ENCODE measurements at regions not wholly inside any gene's neighbourhood (a gene's known extent, or its start where the extent isn't known, plus 50 kb on each side); places are given as distances from the start of the nearest gene placed in this dataset.
"Not testable (repeated sequence)": the region's sequence is repeated elsewhere in the genome, so short reads cannot be mapped to it uniquely, and the experiment has no call there.

DNA sequence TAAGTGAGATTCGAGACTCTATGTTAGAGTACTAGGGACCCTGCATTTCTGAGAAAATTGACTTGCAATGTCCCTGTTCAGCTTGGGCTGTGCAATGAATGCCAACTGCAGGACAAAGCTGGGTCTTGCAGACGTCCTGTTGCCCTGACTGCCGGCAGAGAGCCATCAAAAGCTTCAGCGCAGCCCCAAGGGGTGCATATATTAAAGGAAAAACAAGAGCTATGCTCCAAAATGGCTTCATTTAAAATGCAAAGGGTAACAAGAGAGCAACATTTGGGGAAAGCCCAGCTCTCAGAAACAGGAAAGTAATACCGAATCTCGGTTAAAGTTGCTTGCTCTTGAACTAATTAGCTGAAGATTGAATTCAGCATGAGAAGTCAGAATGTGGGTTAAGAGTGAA is 110.9 kb upstream of the PNPT1 start:
- TF ChIP-seq, protein P1, sequence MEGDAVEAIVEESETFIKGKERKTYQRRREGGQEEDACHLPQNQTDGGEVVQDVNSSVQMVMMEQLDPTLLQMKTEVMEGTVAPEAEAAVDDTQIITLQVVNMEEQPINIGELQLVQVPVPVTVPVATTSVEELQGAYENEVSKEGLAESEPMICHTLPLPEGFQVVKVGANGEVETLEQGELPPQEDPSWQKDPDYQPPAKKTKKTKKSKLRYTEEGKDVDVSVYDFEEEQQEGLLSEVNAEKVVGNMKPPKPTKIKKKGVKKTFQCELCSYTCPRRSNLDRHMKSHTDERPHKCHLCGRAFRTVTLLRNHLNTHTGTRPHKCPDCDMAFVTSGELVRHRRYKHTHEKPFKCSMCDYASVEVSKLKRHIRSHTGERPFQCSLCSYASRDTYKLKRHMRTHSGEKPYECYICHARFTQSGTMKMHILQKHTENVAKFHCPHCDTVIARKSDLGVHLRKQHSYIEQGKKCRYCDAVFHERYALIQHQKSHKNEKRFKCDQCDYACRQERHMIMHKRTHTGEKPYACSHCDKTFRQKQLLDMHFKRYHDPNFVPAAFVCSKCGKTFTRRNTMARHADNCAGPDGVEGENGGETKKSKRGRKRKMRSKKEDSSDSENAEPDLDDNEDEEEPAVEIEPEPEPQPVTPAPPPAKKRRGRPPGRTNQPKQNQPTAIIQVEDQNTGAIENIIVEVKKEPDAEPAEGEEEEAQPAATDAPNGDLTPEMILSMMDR (IDR thresholded peaks at IDR 0.05), result no peak
- H3K9ac ChIP-seq (ENCODE audit: low read depth in 2 of 2, low read length in 2 of 2), result no peak overlapping the region
- DNase-seq, result no peak

DNA sequence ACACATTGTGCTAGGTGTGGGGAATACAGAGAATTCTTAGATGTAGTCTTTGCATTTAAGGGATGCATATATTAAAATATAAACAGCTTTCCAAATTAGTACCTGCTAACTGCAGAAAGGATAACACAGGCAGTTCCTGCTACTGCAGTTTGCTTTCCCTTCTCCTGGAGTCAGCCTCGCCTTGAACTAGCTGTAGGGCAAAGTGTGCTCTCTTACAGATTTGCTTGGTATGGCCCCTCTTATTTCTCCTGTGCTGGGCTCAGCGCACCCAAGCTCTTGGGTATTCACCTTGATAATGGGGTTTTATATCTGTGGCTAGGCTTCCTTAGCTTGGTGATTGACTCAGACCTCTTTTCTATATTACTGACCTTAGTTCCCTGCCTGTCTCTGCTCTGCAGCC is 108.4 kb upstream of the PNPT1 start:
- DNase-seq, result no peak
- Histone ChIP-seq H3K9me3 (no peaks in the 10 kb centered on the region), H3K27ac (no peak overlapping the region), H3K4me3 (no peak overlapping the region), H3K4me1 (no peaks in the 10 kb centered on the region), H3K27me3 (no peaks in the 10 kb centered on the region), H3K36me3 (no peaks in the 10 kb centered on the region), H3K9ac (ENCODE audit: low read depth in 2 of 2, low read length in 2 of 2) (no peak overlapping the region)
- TF ChIP-seq, protein P1 (IDR thresholded peaks at IDR 0.05), result no peak
- intact Hi-C loops (cut with DNase I), result no loop called here

More for the DNA sequence above, 110.9 kb upstream of the PNPT1 start:
- Histone ChIP-seq H3K9me3 (no peaks in the 10 kb centered on the region), H3K27me3 (no peaks in the 10 kb centered on the region), H3K4me1 (no peaks in the 10 kb centered on the region), H3K4me3 (no peak overlapping the region), H3K36me3 (no peaks in the 10 kb centered on the region), H3K27ac (no peak overlapping the region)
- intact Hi-C loops (cut with DNase I), result no loop called here

DNA sequence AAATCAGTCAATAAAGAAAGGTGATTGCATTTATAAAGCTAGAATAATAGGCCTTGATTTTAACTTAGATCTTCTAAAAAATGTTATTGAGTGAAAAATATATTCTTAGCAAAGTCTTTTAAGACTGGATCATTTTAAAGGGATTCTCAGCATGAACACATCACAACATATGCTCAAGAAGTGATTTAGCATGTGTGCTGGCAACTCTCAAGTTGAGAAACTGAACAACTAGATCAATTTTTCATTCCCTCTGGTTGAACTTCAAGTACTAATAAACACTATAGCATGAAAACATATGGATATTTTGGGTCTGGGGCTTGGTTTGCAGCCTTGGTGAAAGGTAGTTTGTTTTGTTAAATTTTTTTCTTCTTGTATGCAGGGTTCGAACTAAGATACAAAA is 107.8 kb upstream of the PNPT1 start:
- Histone ChIP-seq H3K4me3 (no peak overlapping the region), H3K4me1 (no peaks in the 10 kb centered on the region), H3K9me3 (no peaks in the 10 kb centered on the region), H3K36me3 (no peaks in the 10 kb centered on the region), H3K27me3 (no peaks in the 10 kb centered on the region), H3K9ac (ENCODE audit: low read depth in 2 of 2, low read length in 2 of 2) (no peak overlapping the region), H3K27ac (no peak overlapping the region)
- DNase-seq, result no peak
- intact Hi-C loops (cut with DNase I), result no loop called here
- TF ChIP-seq, protein P1 (IDR thresholded peaks at IDR 0.05), result no peak

DNA sequence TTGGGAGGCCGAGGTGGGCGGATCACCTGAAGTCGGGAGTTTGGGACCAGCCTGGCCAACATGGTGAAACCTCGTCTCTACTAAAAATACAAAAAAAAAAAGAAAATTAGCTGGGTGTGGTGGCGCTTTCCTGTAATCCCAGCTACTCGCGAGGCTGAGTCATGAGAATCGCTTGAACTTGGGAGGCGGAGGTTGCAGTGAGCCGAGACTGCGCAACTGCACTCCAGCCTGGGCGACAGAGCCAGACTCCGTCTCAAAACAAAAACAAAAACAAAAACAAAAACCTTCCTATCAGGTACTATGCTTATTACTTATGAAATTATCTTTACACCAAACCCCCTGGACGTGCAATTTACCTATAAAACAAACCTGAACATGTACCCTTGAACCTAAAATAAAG is 106.0 kb upstream of the PNPT1 start:
- H3K27ac ChIP-seq; H3K27me3 ChIP-seq; H3K36me3 ChIP-seq; H3K9ac ChIP-seq (ENCODE audit: low read depth in 2 of 2, low read length in 2 of 2); H3K4me1 ChIP-seq; H3K4me3 ChIP-seq; intact Hi-C loops (cut with DNase I); DNase-seq; H3K9me3 ChIP-seq: not testable (repeated sequence)

DNA sequence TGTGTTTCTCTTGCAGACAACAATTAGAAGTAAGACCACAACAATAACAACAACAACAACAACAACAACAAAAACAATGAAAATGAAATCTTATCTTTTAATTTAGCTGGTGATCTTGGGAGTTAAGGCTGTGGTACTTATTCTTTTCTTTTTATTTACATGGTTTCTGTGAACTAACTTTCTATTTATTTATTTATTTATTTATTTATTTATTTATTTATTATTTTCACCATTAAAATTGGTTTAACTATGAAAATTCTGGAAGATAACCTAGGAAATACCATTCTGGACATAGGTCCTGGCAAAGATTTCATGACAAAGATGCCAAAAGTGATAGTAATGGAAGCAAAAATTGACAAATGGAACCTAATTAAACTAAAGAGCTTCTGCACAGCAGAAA is 102.5 kb upstream of the PNPT1 start:
- Histone ChIP-seq H3K4me3 (no peak overlapping the region), H3K27me3 (no peaks in the 10 kb centered on the region), H3K27ac (no peak overlapping the region), H3K9me3 (no peaks in the 10 kb centered on the region), H3K36me3 (no peaks in the 10 kb centered on the region), H3K9ac (ENCODE audit: low read depth in 2 of 2, low read length in 2 of 2) (no peak overlapping the region), H3K4me1 (no peaks in the 10 kb centered on the region)
- DNase-seq, result no peak
- TF ChIP-seq, protein P1 (IDR thresholded peaks at IDR 0.05), result no peak
- intact Hi-C loops (cut with DNase I), result no loop called here

DNA sequence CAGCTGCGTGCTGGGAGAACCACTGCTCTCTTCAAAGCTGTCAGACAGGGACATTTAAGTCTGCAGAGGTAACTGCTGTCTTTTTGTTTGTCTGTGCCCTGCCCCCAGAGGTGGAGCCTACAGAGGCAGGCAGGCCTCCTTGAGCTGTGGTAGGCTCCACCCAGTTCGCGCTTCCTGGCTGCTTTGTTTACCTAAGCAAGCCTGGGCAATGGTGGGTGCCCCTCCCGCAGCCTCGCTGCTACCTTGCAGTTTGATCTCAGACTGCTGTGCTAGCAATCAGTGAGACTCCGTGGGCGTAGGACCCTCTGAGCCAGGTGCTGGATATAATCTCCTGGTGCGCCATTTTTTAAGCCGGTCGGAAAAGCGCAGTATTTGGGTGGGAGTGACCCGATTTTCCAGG is 100.0 kb upstream of the PNPT1 start:
- H3K9ac ChIP-seq (ENCODE audit: low read depth in 2 of 2, low read length in 2 of 2); H3K27me3 ChIP-seq; H3K9me3 ChIP-seq; H3K4me1 ChIP-seq; H3K4me3 ChIP-seq; H3K27ac ChIP-seq; intact Hi-C loops (cut with DNase I); H3K36me3 ChIP-seq: not testable (repeated sequence)
- DNase-seq, result peak; percentile 20

DNA sequence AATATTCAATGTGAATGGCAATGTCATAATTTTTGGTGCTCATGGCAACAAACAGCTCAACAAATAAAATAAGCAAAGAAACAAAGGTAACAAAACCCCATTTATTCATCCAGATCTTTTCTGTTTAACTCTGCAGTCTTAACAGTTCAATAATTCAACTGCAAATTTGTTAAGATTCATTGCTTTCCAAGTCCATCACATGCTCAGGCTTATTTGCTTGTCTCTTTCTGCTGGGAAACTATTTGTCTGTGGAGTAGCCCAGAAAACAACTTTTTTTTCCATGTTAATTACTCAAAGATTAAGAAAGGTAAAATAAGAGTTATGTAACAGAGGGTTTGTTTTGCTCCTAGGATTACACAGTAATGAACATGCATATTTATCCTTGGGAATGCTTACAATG is 92.6 kb upstream of the PNPT1 start:
- no peaks in the 10 kb centered on the region for H3K27me3 ChIP-seq
- TF ChIP-seq, protein P1 (IDR thresholded peaks at IDR 0.05), result no peak
- no peak overlapping the region for H3K4me3 ChIP-seq
- DNase-seq, result no peak
- H3K9me3 ChIP-seq, result no peaks in the 10 kb centered on the region
- intact Hi-C loops (cut with DNase I), result no loop called here
- H3K9ac ChIP-seq (ENCODE audit: low read depth in 2 of 2, low read length in 2 of 2), result no peak overlapping the region
- H3K36me3 ChIP-seq, result no peaks in the 10 kb centered on the region
- no peak overlapping the region for H3K27ac ChIP-seq
- no peaks in the 10 kb centered on the region for H3K4me1 ChIP-seq

DNA sequence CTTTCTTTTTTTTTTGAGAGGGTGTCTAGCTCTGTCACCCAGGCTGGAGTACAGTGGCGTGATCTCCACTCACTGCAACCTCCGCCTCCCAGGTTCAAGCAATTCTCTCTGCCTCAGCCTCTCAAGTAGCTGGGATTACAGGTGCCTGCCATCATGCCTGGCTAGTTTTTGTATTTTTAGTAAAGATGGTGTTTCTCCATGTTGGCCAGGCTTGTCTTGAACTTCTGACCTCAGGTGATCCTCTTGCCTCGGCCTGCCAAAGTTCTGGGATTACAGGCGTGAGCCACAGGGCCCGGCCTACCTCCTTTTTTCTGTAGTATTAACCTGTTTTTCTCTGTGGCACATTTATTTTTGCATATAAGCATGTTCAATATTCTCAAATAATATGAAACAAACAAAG is 90.1 kb upstream of the PNPT1 start:
- H3K27ac ChIP-seq; H3K9me3 ChIP-seq; H3K9ac ChIP-seq (ENCODE audit: low read depth in 2 of 2, low read length in 2 of 2); H3K4me1 ChIP-seq; H3K36me3 ChIP-seq; intact Hi-C loops (cut with DNase I); H3K27me3 ChIP-seq; DNase-seq; H3K4me3 ChIP-seq: not testable (repeated sequence)

All from colonic mucosa (tissue), 4 donors.